Urinary bladder (tissue), 3 donors: ENCODE measurements at regions not wholly inside any gene's neighbourhood (a gene's known extent, or its start where the extent isn't known, plus 50 kb on each side); places are given as distances from the start of the nearest gene placed in this dataset.
"Not testable (repeated sequence)": the region's sequence is repeated elsewhere in the genome, so short reads cannot be mapped to it uniquely, and the experiment has no call there.

Source experiments
- DNase-seq: peaks from one replicate; pipeline ENCODE4 v3.0.0-alpha.2; 2015; ENCODE audit errors: extremely low spot score
- H3K27ac ChIP-seq: one replicate; pipeline ENCODE4 v1.5.1; 2013; ENCODE audit warnings: low read depth, mild to moderate bottlenecking, moderate library complexity
- H3K36me3 ChIP-seq: one replicate; pipeline ENCODE4 v1.6.1; 2013; ENCODE audit warnings: mild to moderate bottlenecking, moderate library complexity; ENCODE audit not compliant: insufficient read depth
- H3K4me1 ChIP-seq: one replicate; pipeline ENCODE4 v1.6.1; 2013; ENCODE audit warnings: mild to moderate bottlenecking, moderate library complexity; ENCODE audit not compliant: insufficient read depth
- H3K4me3 ChIP-seq: one replicate; pipeline ENCODE4 v1.5.1; 2013; ENCODE audit warnings: low read depth, low read length
- WGBS: extraction: QIAGEN DNeasy Blood & Tissue Kit; methylation state at CpG from one replicate; pipeline ENCODE4 v1.1.7; 2013; 5-methylcytosine and 5-hydroxymethylcytosine counted together
- donor health status: healthy with polysubstance abuse.
- donor health status: healthy.

GRCh38 chr13:79898202-79898826, 417.4 kb downstream of the NDFIP2 start:
- 72% methylated on average over 2 of the region's 2 CpGs for WGBS
- no peak overlapping the region for H3K4me3 ChIP-seq
- H3K36me3 ChIP-seq: no peaks in the 10 kb centered on the region
- H3K27ac ChIP-seq: no peak overlapping the region
- DNase-seq: no peak
- H3K4me1 ChIP-seq: no peaks in the 10 kb centered on the region

- Histone ChIP-seq H3K4me1 (no peaks in the 10 kb centered on the region), H3K27ac (no peak overlapping the region), H3K36me3 (no peaks in the 10 kb centered on the region), H3K4me3 (no peak overlapping the region)
- DNase-seq: no peak
- 90% methylated on average over 2 of the region's 2 CpGs for WGBS
These were observed 415.9 kb downstream of the NDFIP2 start for GRCh38 chr13:79896851-79897250.

- Histone ChIP-seq H3K36me3 (no peaks in the 10 kb centered on the region), H3K27ac (no peak overlapping the region), H3K4me3 (no peak overlapping the region), H3K4me1 (no peaks in the 10 kb centered on the region)
- DNase-seq: no peak
- 93% methylated on average over 6 of the region's 6 CpGs for WGBS
These were observed 414.5 kb downstream of the NDFIP2 start for GRCh38 chr13:79895416-79895815.

GRCh38 chr13:79887278-79887677, 406.3 kb downstream of the NDFIP2 start:
- not testable (repeated sequence) for H3K4me1 ChIP-seq, H3K27ac ChIP-seq, DNase-seq, H3K4me3 ChIP-seq, H3K36me3 ChIP-seq
- WGBS: 82% methylated on average over 8 of the region's 8 CpGs

- Histone ChIP-seq H3K36me3 (no peaks in the 10 kb centered on the region), H3K27ac (no peak overlapping the region), H3K4me1 (no peaks in the 10 kb centered on the region), H3K4me3 (no peak overlapping the region)
- DNase-seq: no peak
- WGBS: 89% methylated on average over 3 of the region's 3 CpGs
These were observed 405.6 kb downstream of the NDFIP2 start for GRCh38 chr13:79886601-79887000.

- Histone ChIP-seq H3K4me1 (no peaks in the 10 kb centered on the region), H3K27ac (no peak overlapping the region), H3K4me3 (no peak overlapping the region), H3K36me3 (no peaks in the 10 kb centered on the region)
- 78% methylated on average over 2 of the region's 2 CpGs for WGBS
- DNase-seq: no peak
These were observed 403.9 kb downstream of the NDFIP2 start for GRCh38 chr13:79884890-79885289.

GRCh38 chr13:79883216-79883615, 402.3 kb downstream of the NDFIP2 start:
- no peak overlapping the region for H3K4me3 ChIP-seq
- no peak overlapping the region for H3K27ac ChIP-seq
- no peaks in the 10 kb centered on the region for H3K4me1 ChIP-seq
- no peaks in the 10 kb centered on the region for H3K36me3 ChIP-seq
- no peak for DNase-seq

- WGBS: 95% methylated on average over 2 of the region's 2 CpGs
- H3K27ac ChIP-seq: no peak overlapping the region
- DNase-seq: no peak
- no peaks in the 10 kb centered on the region for H3K36me3 ChIP-seq
- no peak overlapping the region for H3K4me3 ChIP-seq
- no peaks in the 10 kb centered on the region for H3K4me1 ChIP-seq
These were observed 399.9 kb downstream of the NDFIP2 start for GRCh38 chr13:79880818-79881217.

GRCh38 chr13:79874396-79875360, 393.7 kb downstream of the NDFIP2 start:
- H3K4me1 ChIP-seq: no peaks in the 10 kb centered on the region
- WGBS: 84% methylated on average over 5 of the region's 5 CpGs

GRCh38 chr13:79871594-79871993, 390.6 kb downstream of the NDFIP2 start:
- Histone ChIP-seq H3K4me3 (no peak overlapping the region), H3K36me3 (no peaks in the 10 kb centered on the region), H3K4me1 (no peaks in the 10 kb centered on the region), H3K27ac (no peak overlapping the region)
- no peak for DNase-seq

More at GRCh38 chr13:79874396-79875360, 393.7 kb downstream of the NDFIP2 start:
- no peak overlapping the region for H3K27ac ChIP-seq
- no peaks in the 10 kb centered on the region for H3K36me3 ChIP-seq
- no peak overlapping the region for H3K4me3 ChIP-seq
- no peak for DNase-seq

GRCh38 chr13:79870766-79871165, 389.8 kb downstream of the NDFIP2 start:
- Histone ChIP-seq H3K4me3 (no peak overlapping the region), H3K36me3 (no peaks in the 10 kb centered on the region), H3K4me1 (no peaks in the 10 kb centered on the region), H3K27ac (no peak overlapping the region)
- no peak for DNase-seq
- WGBS: 99% methylated on average over 2 of the region's 2 CpGs

- Histone ChIP-seq H3K4me3 (no peak overlapping the region), H3K4me1 (no peaks in the 10 kb centered on the region), H3K27ac (no peak overlapping the region), H3K36me3 (no peaks in the 10 kb centered on the region)
- no peak for DNase-seq
These were observed 389.2 kb downstream of the NDFIP2 start for GRCh38 chr13:79870123-79870522.

- 80% methylated on average over 2 of the region's 2 CpGs for WGBS
- no peaks in the 10 kb centered on the region for H3K36me3 ChIP-seq
- no peaks in the 10 kb centered on the region for H3K4me1 ChIP-seq
- DNase-seq: peak; percentile 79
- H3K27ac ChIP-seq: no peak overlapping the region
- H3K4me3 ChIP-seq: no peak overlapping the region
These were observed 388.4 kb downstream of the NDFIP2 start for GRCh38 chr13:79869326-79869725.

- H3K4me1 ChIP-seq: no peaks in the 10 kb centered on the region
- H3K36me3 ChIP-seq: peaks cover 2% of the 10 kb centered on the region
- DNase-seq: no peak
- no peak overlapping the region for H3K27ac ChIP-seq
- 66% methylated on average over 1 of the region's 1 CpG for WGBS
- no peak overlapping the region for H3K4me3 ChIP-seq
These were observed 386.3 kb downstream of the NDFIP2 start for GRCh38 chr13:79867254-79867653.
